ENCODE measurements at regions not wholly inside any gene's neighbourhood (a gene's known extent, or its start where the extent isn't known, plus 50 kb on each side); places are given as distances from the start of the nearest gene placed in this dataset.

DNA sequence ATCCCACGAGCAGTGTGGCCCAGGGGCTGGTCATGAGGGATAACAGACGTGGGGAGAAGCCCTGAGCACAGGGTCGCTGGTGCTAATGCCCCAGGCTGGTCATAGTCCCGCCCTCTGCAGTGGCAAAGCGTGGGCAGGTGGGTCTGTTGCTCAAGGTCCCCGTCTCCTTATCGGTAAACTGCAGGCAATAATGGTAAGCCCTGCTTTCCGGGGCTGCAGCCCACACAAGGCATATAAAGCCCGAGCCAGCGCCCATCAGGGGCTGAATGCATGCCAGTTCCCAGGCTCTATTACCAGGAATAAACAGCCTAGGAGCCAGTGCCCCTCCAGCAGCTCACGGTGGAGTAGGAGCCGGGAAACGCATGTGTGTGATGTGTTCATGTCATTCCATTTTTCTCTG, 261.0 kb downstream of the BRD1 start:
- DNase-seq (ENCODE audit: low read depth): no peak
- TF ChIP-seq, protein P1, sequence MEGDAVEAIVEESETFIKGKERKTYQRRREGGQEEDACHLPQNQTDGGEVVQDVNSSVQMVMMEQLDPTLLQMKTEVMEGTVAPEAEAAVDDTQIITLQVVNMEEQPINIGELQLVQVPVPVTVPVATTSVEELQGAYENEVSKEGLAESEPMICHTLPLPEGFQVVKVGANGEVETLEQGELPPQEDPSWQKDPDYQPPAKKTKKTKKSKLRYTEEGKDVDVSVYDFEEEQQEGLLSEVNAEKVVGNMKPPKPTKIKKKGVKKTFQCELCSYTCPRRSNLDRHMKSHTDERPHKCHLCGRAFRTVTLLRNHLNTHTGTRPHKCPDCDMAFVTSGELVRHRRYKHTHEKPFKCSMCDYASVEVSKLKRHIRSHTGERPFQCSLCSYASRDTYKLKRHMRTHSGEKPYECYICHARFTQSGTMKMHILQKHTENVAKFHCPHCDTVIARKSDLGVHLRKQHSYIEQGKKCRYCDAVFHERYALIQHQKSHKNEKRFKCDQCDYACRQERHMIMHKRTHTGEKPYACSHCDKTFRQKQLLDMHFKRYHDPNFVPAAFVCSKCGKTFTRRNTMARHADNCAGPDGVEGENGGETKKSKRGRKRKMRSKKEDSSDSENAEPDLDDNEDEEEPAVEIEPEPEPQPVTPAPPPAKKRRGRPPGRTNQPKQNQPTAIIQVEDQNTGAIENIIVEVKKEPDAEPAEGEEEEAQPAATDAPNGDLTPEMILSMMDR (conservative IDR thresholded peaks at IDR 0.05; ENCODE audit: low read depth, low read length): no peak
- no peak overlapping the region for H3K4me3 ChIP-seq (ENCODE audit: low read depth, low read length)

- TF ChIP-seq, protein P1 (conservative IDR thresholded peaks at IDR 0.05; ENCODE audit: low read depth, low read length): no peak
- no peak overlapping the region for H3K4me3 ChIP-seq (ENCODE audit: low read depth, low read length)
- DNase-seq (ENCODE audit: low read depth): no peak
Observed at GRCh38 chr22:49566141-49566541, 261.5 kb downstream of the BRD1 start.

GRCh38 chr22:49565516-49565855, 262.2 kb downstream of the BRD1 start:
- no peak overlapping the region for H3K4me3 ChIP-seq (ENCODE audit: low read depth, low read length)
- TF ChIP-seq, protein P1 (conservative IDR thresholded peaks at IDR 0.05; ENCODE audit: low read depth, low read length): no peak
- no peak for DNase-seq (ENCODE audit: low read depth)

DNA sequence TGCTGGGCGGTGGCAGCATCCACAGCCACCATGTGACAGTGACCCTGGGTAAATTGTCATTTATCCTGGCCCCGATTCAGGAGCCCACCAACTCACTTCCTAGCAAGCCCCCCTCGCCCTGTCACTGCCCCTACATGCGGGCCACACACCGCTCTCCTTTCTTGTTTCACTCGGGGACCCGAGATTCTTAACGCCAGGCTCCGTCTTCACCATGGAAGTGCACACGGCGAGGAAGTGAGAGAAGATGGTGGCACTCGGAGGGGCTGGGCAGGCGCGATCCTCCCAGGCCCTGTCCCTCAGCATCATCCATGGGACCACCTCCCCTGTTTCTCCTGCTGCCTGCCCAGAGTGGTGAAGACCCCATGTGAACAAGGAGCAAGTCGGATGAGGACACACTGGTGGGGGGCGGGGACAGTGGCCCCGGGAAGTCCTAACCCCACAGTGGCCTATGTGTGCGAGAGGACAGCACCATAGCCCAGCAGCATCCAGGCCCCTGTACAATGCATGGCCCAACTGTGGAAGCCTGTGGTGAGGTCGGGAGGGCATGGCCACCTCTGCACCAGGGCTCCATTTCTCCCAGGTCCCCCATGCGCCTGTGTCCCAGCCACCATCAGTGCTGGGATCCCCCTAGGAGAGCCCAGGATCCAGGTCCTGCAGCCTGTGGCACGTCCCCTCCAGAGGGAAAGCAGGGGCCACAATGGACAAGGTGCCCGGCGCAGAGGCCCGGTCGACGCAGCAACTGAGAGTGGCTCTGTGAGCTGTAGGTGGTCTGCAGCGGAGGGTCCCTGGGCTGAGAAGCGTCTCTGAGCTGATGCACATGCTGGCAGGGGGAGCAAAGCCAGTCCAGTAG, 262.8 kb downstream of the BRD1 start:
- no peak for DNase-seq (ENCODE audit: low read depth)
- TF ChIP-seq, protein P1 (conservative IDR thresholded peaks at IDR 0.05; ENCODE audit: low read depth, low read length): no peak
- no peak overlapping the region for H3K4me3 ChIP-seq (ENCODE audit: low read depth, low read length)

- H3K4me3 ChIP-seq (ENCODE audit: low read depth, low read length): no peak overlapping the region
- TF ChIP-seq, protein P1 (conservative IDR thresholded peaks at IDR 0.05; ENCODE audit: low read depth, low read length): no peak
- no peak for DNase-seq (ENCODE audit: low read depth)
Observed at GRCh38 chr22:49564054-49564453, 263.6 kb downstream of the BRD1 start.

- TF ChIP-seq, protein P1 (conservative IDR thresholded peaks at IDR 0.05; ENCODE audit: low read depth, low read length): no peak
- H3K4me3 ChIP-seq (ENCODE audit: low read depth, low read length): no peak overlapping the region
- DNase-seq (ENCODE audit: low read depth): no peak
Observed at GRCh38 chr22:49562685-49563249, 264.9 kb downstream of the BRD1 start.

DNA sequence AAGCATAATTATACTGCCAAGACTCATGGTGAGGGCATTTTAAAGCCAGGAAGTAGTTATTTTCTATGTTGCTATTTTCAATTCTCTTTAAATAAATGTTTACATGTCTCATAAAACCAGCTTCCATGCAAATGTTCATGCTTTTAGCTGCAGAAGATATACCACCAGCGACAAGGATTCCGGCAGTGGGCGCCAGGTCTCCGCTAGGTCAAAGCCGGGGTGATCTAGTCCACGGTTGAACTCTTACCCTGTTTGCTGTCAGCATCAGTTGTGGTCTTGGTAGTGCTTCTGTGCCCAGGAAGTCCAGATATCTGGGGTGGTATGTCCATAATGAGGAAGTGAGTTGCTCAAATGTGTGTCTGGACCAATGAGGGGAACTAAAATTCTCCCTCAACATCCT, 265.7 kb downstream of the BRD1 start:
- no peak overlapping the region for H3K4me3 ChIP-seq (ENCODE audit: low read depth, low read length)
- TF ChIP-seq, protein P1 (conservative IDR thresholded peaks at IDR 0.05; ENCODE audit: low read depth, low read length): no peak
- DNase-seq (ENCODE audit: low read depth): no peak
